Neural cell (in vitro differentiated cells): ENCODE measurements at regions not wholly inside any gene's neighbourhood (a gene's known extent, or its start where the extent isn't known, plus 50 kb on each side); places are given as distances from the start of the nearest gene placed in this dataset.

ENCODE experiments used
- H2AFZ ChIP-seq: fragments of 200-600, 300-800 bp; sonication (generic), shearing (Covaris generic); 2 replicates; pipeline ENCODE4 v1.6.0; 2014; ENCODE audit warnings: low read depth, mild to moderate bottlenecking, antibody characterized with exemption, low read length, moderate library complexity
- H3F3A ChIP-seq: fragments of 200-600 bp; shearing (Covaris generic); 2 replicates; pipeline ENCODE4 v1.6.1; 2016; ENCODE audit warnings: mild to moderate bottlenecking, moderate library complexity, mixed read lengths, antibody characterized with exemption, low read length; ENCODE audit not compliant: insufficient read depth, poor library complexity, severe bottlenecking
- H3K27ac ChIP-seq: fragments of 200-600, 300-800 bp; sonication (generic), shearing (Covaris generic); 2 replicates; pipeline ENCODE4 v1.5.1; 2014; ENCODE audit warnings: mild to moderate bottlenecking, low read length, moderate library complexity
- H3K27me3 ChIP-seq: fragments of 300-800, 200-600 bp; sonication (generic), shearing (Covaris generic); 2 replicates; pipeline ENCODE4 v1.6.0; 2014; ENCODE audit warnings: mild to moderate bottlenecking, low read depth, low read length, moderate library complexity; ENCODE audit not compliant: insufficient read depth
- H3K36me3 ChIP-seq: fragments of 300-800, 200-600 bp; sonication (generic), shearing (Covaris generic); 2 replicates; pipeline ENCODE4 v1.5.1; 2014; ENCODE audit warnings: mild to moderate bottlenecking, antibody characterized with exemption, low read length, moderate library complexity; ENCODE audit not compliant: insufficient read depth
- H3K4me2 ChIP-seq: fragments of 300-800, 200-600 bp; sonication (generic), shearing (Covaris generic); 2 replicates; pipeline ENCODE4 v1.6.0; 2014; ENCODE audit warnings: mild to moderate bottlenecking, low read length
- H3K4me3 ChIP-seq: fragments of 300-800, 200-600 bp; sonication (generic), shearing (Covaris generic); 2 replicates; pipeline ENCODE4 v1.5.1; 2014; ENCODE audit warnings: mild to moderate bottlenecking, low read length, moderate library complexity
- H3K79me2 ChIP-seq: fragments of 200-600 bp; shearing (Covaris generic); replicated peaks from 2 replicates; pipeline ENCODE4 v1.6.0; 2014; ENCODE audit warnings: mild to moderate bottlenecking, low read length, moderate library complexity; ENCODE audit not compliant: insufficient read depth
- H3K9ac ChIP-seq: fragments of 300-800, 200-600 bp; sonication (generic), shearing (Covaris generic); 2 replicates; pipeline ENCODE4 v1.6.1; 2016; ENCODE audit warnings: mild to moderate bottlenecking, low read length, mixed read lengths
- H3K9me2 ChIP-seq: fragments of 200-600 bp; shearing (Covaris generic); 2 replicates; pipeline ENCODE4 v1.6.1; 2016; ENCODE audit warnings: mild to moderate bottlenecking, low read length, mixed read lengths; ENCODE audit not compliant: insufficient read depth
- H3K9me3 ChIP-seq: fragments of 200-600, 300-800 bp; sonication (generic), shearing (Covaris generic); 2 replicates; pipeline ENCODE4 v1.6.1; 2016; ENCODE audit warnings: mild to moderate bottlenecking, mixed run types, low read length, moderate library complexity, mixed read lengths
- H4K20me1 ChIP-seq: fragments of 200-600 bp; shearing (Covaris generic); 2 replicates; pipeline ENCODE4 v1.6.1; 2016; ENCODE audit warnings: mild to moderate bottlenecking, mixed run types; ENCODE audit not compliant: insufficient read depth
- EP300 ChIP-seq: fragments of 450-650 bp; conservative IDR thresholded peaks from 2 replicates; pipeline ENCODE4 v1.6.1; 2014; ENCODE audit warnings: antibody characterized with exemption, mild to moderate bottlenecking, moderate library complexity; ENCODE audit not compliant: poor library complexity, severe bottlenecking
- EZH2 ChIP-seq: fragments of 200-600, 300-800 bp; shearing (Covaris generic), sonication (generic); IDR thresholded peaks from 2 replicates; pipeline ENCODE4 v1.6.1; 2014; ENCODE audit warnings: antibody characterized with exemption, low read length, borderline replicate concordance, mild to moderate bottlenecking; ENCODE audit not compliant: insufficient read depth, poor library complexity, severe bottlenecking
- MXI1 ChIP-seq: fragments of 450-650 bp; conservative IDR thresholded peaks from 2 replicates; pipeline ENCODE4 v1.6.1; 2014; ENCODE audit warnings: antibody characterized with exemption, mild to moderate bottlenecking; ENCODE audit not compliant: poor library complexity, severe bottlenecking
- POLR2AphosphoS5 ChIP-seq: IDR thresholded peaks from 2 replicates; pipeline ENCODE4 v1.6.1; 2012
- RAD21 ChIP-seq: fragments of 450-650 bp; conservative IDR thresholded peaks from 2 replicates; pipeline ENCODE4 v1.6.1; 2014; ENCODE audit warnings: antibody characterized with exemption, mild to moderate bottlenecking, moderate library complexity
- SMC3 ChIP-seq: fragments of 450-650 bp; conservative IDR thresholded peaks from 2 replicates; pipeline ENCODE4 v1.6.1; 2014; ENCODE audit warnings: antibody characterized with exemption, mild to moderate bottlenecking, moderate library complexity; ENCODE audit not compliant: poor library complexity
- TAF1 ChIP-seq: IDR thresholded peaks from 2 replicates; pipeline ENCODE4 v1.6.1; 2012; ENCODE audit warnings: low read depth
- TF ChIP-seq, protein P1 (sequence below): fragments of 450-650 bp; IDR thresholded peaks from 2 replicates; pipeline ENCODE4 v1.5.1; 2014; ENCODE audit warnings: antibody characterized with exemption, mild to moderate bottlenecking, moderate library complexity; ENCODE audit not compliant: poor library complexity, severe bottlenecking
- TF ChIP-seq, protein P2 (sequence below): IDR thresholded peaks from 2 replicates; pipeline ENCODE4 v1.6.1; 2012; ENCODE audit warnings: borderline replicate concordance

DNA sequence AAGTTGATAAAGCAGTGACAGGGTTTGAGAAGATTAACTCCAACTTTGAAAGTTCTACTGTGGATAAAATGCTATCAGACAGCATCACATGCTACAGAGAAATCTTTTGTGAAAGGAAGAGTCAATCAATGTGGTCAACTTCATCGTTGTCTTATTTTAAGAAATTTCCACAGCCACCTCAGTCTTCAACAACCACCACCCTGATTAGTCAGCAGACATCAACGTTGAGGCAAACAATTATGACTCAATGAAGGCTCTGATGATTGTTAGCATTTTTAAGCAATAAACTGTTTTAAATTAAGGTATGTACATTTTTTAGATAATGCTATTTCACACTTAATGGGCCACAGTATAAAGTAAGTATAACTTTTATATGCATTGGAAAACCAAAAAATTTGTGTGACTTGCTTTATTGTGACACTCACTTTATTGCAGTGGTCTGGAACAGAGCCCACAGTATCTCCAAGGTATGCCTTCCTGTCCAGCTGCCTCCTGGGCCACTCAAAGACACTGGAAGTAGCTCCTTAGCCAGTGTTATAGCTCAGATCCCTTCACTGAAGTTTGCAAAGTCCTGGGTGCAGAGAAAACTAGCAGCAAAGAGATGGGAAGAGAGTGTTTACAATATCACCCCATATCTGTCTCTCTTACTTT lies 293.1 kb downstream of the ARHGAP12 start:
- Histone ChIP-seq H3K4me3 (no peak overlapping the region), H3K9me2 (no peaks in the 10 kb centered on the region), H3K27me3 (no peaks in the 10 kb centered on the region), H3K79me2 (no peaks in the 10 kb centered on the region), H3K9ac (no peak overlapping the region), H4K20me1 (no peaks in the 10 kb centered on the region), H3K36me3 (no peaks in the 10 kb centered on the region), H3K4me2 (no peak overlapping the region), H3K27ac (no peak overlapping the region), H2AFZ (no peak overlapping the region), H3K9me3 (peaks cover 4% of the 10 kb centered on the region), H3F3A (no peaks in the 10 kb centered on the region)
- TF ChIP-seq EP300 (no peak), MXI1 (no peak), POLR2AphosphoS5 (no peak), EZH2 (no peak), RAD21 (no peak)
- TF ChIP-seq, protein P1, sequence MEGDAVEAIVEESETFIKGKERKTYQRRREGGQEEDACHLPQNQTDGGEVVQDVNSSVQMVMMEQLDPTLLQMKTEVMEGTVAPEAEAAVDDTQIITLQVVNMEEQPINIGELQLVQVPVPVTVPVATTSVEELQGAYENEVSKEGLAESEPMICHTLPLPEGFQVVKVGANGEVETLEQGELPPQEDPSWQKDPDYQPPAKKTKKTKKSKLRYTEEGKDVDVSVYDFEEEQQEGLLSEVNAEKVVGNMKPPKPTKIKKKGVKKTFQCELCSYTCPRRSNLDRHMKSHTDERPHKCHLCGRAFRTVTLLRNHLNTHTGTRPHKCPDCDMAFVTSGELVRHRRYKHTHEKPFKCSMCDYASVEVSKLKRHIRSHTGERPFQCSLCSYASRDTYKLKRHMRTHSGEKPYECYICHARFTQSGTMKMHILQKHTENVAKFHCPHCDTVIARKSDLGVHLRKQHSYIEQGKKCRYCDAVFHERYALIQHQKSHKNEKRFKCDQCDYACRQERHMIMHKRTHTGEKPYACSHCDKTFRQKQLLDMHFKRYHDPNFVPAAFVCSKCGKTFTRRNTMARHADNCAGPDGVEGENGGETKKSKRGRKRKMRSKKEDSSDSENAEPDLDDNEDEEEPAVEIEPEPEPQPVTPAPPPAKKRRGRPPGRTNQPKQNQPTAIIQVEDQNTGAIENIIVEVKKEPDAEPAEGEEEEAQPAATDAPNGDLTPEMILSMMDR = no peak

DNA sequence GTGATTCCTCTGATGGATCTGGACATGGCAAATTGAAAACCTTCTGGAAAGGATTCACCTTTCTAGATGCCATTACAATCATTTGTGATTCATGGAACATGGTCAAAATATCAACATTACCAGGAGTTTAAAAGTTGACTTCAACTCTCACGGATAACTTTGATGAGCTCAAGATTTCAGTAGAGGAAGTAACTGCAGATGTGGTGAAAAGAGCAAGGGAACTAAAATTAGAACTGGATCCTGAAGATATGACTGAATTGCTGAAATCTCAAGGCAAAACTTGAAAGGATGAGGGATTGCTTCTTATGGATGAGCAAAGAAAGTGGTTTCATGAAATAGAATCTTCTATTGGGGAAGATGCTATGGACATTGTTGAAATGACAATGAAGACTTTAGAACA lies 293.6 kb downstream of the ARHGAP12 start:
- no peaks in the 10 kb centered on the region for H4K20me1 ChIP-seq
- no peaks in the 10 kb centered on the region for H3K79me2 ChIP-seq
- no peak overlapping the region for H3K4me2 ChIP-seq
- no peaks in the 10 kb centered on the region for H3K9me2 ChIP-seq
- peaks cover 4% of the 10 kb centered on the region for H3K9me3 ChIP-seq
- no peak overlapping the region for H3K27ac ChIP-seq
- no peak overlapping the region for H3K4me3 ChIP-seq
- H3K27me3 ChIP-seq = no peaks in the 10 kb centered on the region
- H2AFZ ChIP-seq = no peak overlapping the region
- no peaks in the 10 kb centered on the region for H3K36me3 ChIP-seq
- H3F3A ChIP-seq = no peaks in the 10 kb centered on the region
- no peak overlapping the region for H3K9ac ChIP-seq
- TF ChIP-seq EZH2 (no peak), EP300 (no peak), MXI1 (no peak), POLR2AphosphoS5 (no peak), SMC3 (no peak), RAD21 (no peak), TAF1 (no peak)
- TF ChIP-seq, protein P2, sequence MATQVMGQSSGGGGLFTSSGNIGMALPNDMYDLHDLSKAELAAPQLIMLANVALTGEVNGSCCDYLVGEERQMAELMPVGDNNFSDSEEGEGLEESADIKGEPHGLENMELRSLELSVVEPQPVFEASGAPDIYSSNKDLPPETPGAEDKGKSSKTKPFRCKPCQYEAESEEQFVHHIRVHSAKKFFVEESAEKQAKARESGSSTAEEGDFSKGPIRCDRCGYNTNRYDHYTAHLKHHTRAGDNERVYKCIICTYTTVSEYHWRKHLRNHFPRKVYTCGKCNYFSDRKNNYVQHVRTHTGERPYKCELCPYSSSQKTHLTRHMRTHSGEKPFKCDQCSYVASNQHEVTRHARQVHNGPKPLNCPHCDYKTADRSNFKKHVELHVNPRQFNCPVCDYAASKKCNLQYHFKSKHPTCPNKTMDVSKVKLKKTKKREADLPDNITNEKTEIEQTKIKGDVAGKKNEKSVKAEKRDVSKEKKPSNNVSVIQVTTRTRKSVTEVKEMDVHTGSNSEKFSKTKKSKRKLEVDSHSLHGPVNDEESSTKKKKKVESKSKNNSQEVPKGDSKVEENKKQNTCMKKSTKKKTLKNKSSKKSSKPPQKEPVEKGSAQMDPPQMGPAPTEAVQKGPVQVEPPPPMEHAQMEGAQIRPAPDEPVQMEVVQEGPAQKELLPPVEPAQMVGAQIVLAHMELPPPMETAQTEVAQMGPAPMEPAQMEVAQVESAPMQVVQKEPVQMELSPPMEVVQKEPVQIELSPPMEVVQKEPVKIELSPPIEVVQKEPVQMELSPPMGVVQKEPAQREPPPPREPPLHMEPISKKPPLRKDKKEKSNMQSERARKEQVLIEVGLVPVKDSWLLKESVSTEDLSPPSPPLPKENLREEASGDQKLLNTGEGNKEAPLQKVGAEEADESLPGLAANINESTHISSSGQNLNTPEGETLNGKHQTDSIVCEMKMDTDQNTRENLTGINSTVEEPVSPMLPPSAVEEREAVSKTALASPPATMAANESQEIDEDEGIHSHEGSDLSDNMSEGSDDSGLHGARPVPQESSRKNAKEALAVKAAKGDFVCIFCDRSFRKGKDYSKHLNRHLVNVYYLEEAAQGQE = no peak
- TF ChIP-seq, protein P1 = no peak
